ENCODE measurements at regions not wholly inside any gene's neighbourhood (a gene's known extent, or its start where the extent isn't known, plus 50 kb on each side); places are given as distances from the start of the nearest gene placed in this dataset.

GRCh38 chr1:177385760-177386698 lies 215.3 kb downstream of the BRINP2 start:
- H3K4me3 ChIP-seq (ENCODE audit: low read depth in 1 of 2, low read length in 2 of 2), result no peak overlapping the region
- H3K27me3 ChIP-seq (ENCODE audit: control insufficient read depth in 1 of 2, insufficient read depth in 2 of 2, low read length in 2 of 2), result no peaks in the 10 kb centered on the region
- no peaks in the 10 kb centered on the region for H3K4me1 ChIP-seq (ENCODE audit: control insufficient read depth in 2 of 2, insufficient read depth in 2 of 2, low read length in 1 of 2)
- 62 to 67% methylated on average over 5 of the region's 5 CpGs for WGBS, 2 donors
- H3K9me3 ChIP-seq (ENCODE audit: control insufficient read depth in 2 of 2, insufficient read depth in 1 of 2, low read depth in 1 of 2, low read length in 1 of 2), result no peaks in the 10 kb centered on the region
- H3K27ac ChIP-seq (ENCODE audit: low read depth in 2 of 2, low read length in 1 of 2), result no peak overlapping the region
- H3K36me3 ChIP-seq (ENCODE audit: control insufficient read depth in 2 of 2, insufficient read depth in 2 of 2, low read length in 1 of 2), result no peaks in the 10 kb centered on the region

- 59 to 81% methylated on average over 3 of the region's 3 CpGs for WGBS, 2 donors
- H3K27me3 ChIP-seq (ENCODE audit: control insufficient read depth in 1 of 2, insufficient read depth in 2 of 2, low read length in 2 of 2), result no peaks in the 10 kb centered on the region
Measured at GRCh38 chr1:177384461-177384860, 213.7 kb downstream of the BRINP2 start.

GRCh38 chr1:177383715-177384114 lies 213.0 kb downstream of the BRINP2 start:
- Histone ChIP-seq H3K4me1 (ENCODE audit: control insufficient read depth in 2 of 2, insufficient read depth in 2 of 2, low read length in 1 of 2) (no peaks in the 10 kb centered on the region), H3K27ac (ENCODE audit: low read depth in 2 of 2, low read length in 1 of 2) (no peak overlapping the region), H3K4me3 (ENCODE audit: low read depth in 1 of 2, low read length in 2 of 2) (no peak overlapping the region), H3K36me3 (ENCODE audit: control insufficient read depth in 2 of 2, insufficient read depth in 2 of 2, low read length in 1 of 2) (no peaks in the 10 kb centered on the region), H3K27me3 (ENCODE audit: control insufficient read depth in 1 of 2, insufficient read depth in 2 of 2, low read length in 2 of 2) (no peaks in the 10 kb centered on the region), H3K9me3 (ENCODE audit: control insufficient read depth in 2 of 2, insufficient read depth in 1 of 2, low read depth in 1 of 2, low read length in 1 of 2) (no peaks in the 10 kb centered on the region)
- 68 to 84% methylated on average over 1 of the region's 1 CpG for WGBS, 2 donors

More at GRCh38 chr1:177384461-177384860, 213.7 kb downstream of the BRINP2 start:
- Histone ChIP-seq H3K4me1 (ENCODE audit: control insufficient read depth in 2 of 2, insufficient read depth in 2 of 2, low read length in 1 of 2) (no peaks in the 10 kb centered on the region), H3K9me3 (ENCODE audit: control insufficient read depth in 2 of 2, insufficient read depth in 1 of 2, low read depth in 1 of 2, low read length in 1 of 2) (no peaks in the 10 kb centered on the region), H3K36me3 (ENCODE audit: control insufficient read depth in 2 of 2, insufficient read depth in 2 of 2, low read length in 1 of 2) (no peaks in the 10 kb centered on the region), H3K4me3 (ENCODE audit: low read depth in 1 of 2, low read length in 2 of 2) (no peak overlapping the region), H3K27ac (ENCODE audit: low read depth in 2 of 2, low read length in 1 of 2) (no peak overlapping the region)

- Histone ChIP-seq H3K27me3 (ENCODE audit: control insufficient read depth in 1 of 2, insufficient read depth in 2 of 2, low read length in 2 of 2) (no peaks in the 10 kb centered on the region), H3K4me1 (ENCODE audit: control insufficient read depth in 2 of 2, insufficient read depth in 2 of 2, low read length in 1 of 2) (no peaks in the 10 kb centered on the region), H3K36me3 (ENCODE audit: control insufficient read depth in 2 of 2, insufficient read depth in 2 of 2, low read length in 1 of 2) (no peaks in the 10 kb centered on the region), H3K27ac (ENCODE audit: low read depth in 2 of 2, low read length in 1 of 2) (no peak overlapping the region), H3K9me3 (ENCODE audit: control insufficient read depth in 2 of 2, insufficient read depth in 1 of 2, low read depth in 1 of 2, low read length in 1 of 2) (peaks cover 0 to 3% of the 10 kb centered on the region in 2 donors), H3K4me3 (ENCODE audit: low read depth in 1 of 2, low read length in 2 of 2) (no peak overlapping the region)
- 68 to 70% methylated on average over 2 of the region's 2 CpGs for WGBS, 2 donors
Measured at GRCh38 chr1:177377866-177378265, 207.1 kb downstream of the BRINP2 start.

- Histone ChIP-seq H3K36me3 (ENCODE audit: control insufficient read depth in 2 of 2, insufficient read depth in 2 of 2, low read length in 1 of 2) (no peaks in the 10 kb centered on the region), H3K4me3 (ENCODE audit: low read depth in 1 of 2, low read length in 2 of 2) (no peak overlapping the region), H3K9me3 (ENCODE audit: control insufficient read depth in 2 of 2, insufficient read depth in 1 of 2, low read depth in 1 of 2, low read length in 1 of 2) (no peaks in the 10 kb centered on the region), H3K4me1 (ENCODE audit: control insufficient read depth in 2 of 2, insufficient read depth in 2 of 2, low read length in 1 of 2) (no peaks in the 10 kb centered on the region), H3K27ac (ENCODE audit: low read depth in 2 of 2, low read length in 1 of 2) (no peak overlapping the region), H3K27me3 (ENCODE audit: control insufficient read depth in 1 of 2, insufficient read depth in 2 of 2, low read length in 2 of 2) (no peaks in the 10 kb centered on the region)
Measured at GRCh38 chr1:177368255-177368654, 197.5 kb downstream of the BRINP2 start.

- no peak overlapping the region for H3K4me3 ChIP-seq (ENCODE audit: low read depth in 1 of 2, low read length in 2 of 2)
- no peaks in the 10 kb centered on the region for H3K27me3 ChIP-seq (ENCODE audit: control insufficient read depth in 1 of 2, insufficient read depth in 2 of 2, low read length in 2 of 2)
- H3K4me1 ChIP-seq (ENCODE audit: control insufficient read depth in 2 of 2, insufficient read depth in 2 of 2, low read length in 1 of 2), result no peaks in the 10 kb centered on the region
- H3K36me3 ChIP-seq (ENCODE audit: control insufficient read depth in 2 of 2, insufficient read depth in 2 of 2, low read length in 1 of 2), result no peaks in the 10 kb centered on the region
- 47 to 60% methylated on average over 2 of the region's 2 CpGs for WGBS, 2 donors
- H3K27ac ChIP-seq (ENCODE audit: low read depth in 2 of 2, low read length in 1 of 2), result no peak overlapping the region
- H3K9me3 ChIP-seq (ENCODE audit: control insufficient read depth in 2 of 2, insufficient read depth in 1 of 2, low read depth in 1 of 2, low read length in 1 of 2), result no peaks in the 10 kb centered on the region
Measured at GRCh38 chr1:177366091-177366490, 195.3 kb downstream of the BRINP2 start.

GRCh38 chr1:177360791-177361190 lies 190.0 kb downstream of the BRINP2 start:
- 86 to 87% methylated on average over 2 of the region's 2 CpGs for WGBS, 2 donors
- Histone ChIP-seq H3K4me3 (ENCODE audit: low read depth in 1 of 2, low read length in 2 of 2) (no peak overlapping the region), H3K27ac (ENCODE audit: low read depth in 2 of 2, low read length in 1 of 2) (no peak overlapping the region), H3K9me3 (ENCODE audit: control insufficient read depth in 2 of 2, insufficient read depth in 1 of 2, low read depth in 1 of 2, low read length in 1 of 2) (no peaks in the 10 kb centered on the region), H3K4me1 (ENCODE audit: control insufficient read depth in 2 of 2, insufficient read depth in 2 of 2, low read length in 1 of 2) (no peaks in the 10 kb centered on the region), H3K27me3 (ENCODE audit: control insufficient read depth in 1 of 2, insufficient read depth in 2 of 2, low read length in 2 of 2) (no peaks in the 10 kb centered on the region), H3K36me3 (ENCODE audit: control insufficient read depth in 2 of 2, insufficient read depth in 2 of 2, low read length in 1 of 2) (no peaks in the 10 kb centered on the region)

GRCh38 chr1:177356674-177357435 lies 186.1 kb downstream of the BRINP2 start:
- 79 to 80% methylated on average over 4 of the region's 4 CpGs for WGBS, 2 donors
- no peaks in the 10 kb centered on the region for H3K9me3 ChIP-seq (ENCODE audit: control insufficient read depth in 2 of 2, insufficient read depth in 1 of 2, low read depth in 1 of 2, low read length in 1 of 2)
- H3K27ac ChIP-seq (ENCODE audit: low read depth in 2 of 2, low read length in 1 of 2), result no peak overlapping the region
- no peaks in the 10 kb centered on the region for H3K27me3 ChIP-seq (ENCODE audit: control insufficient read depth in 1 of 2, insufficient read depth in 2 of 2, low read length in 2 of 2)
- no peaks in the 10 kb centered on the region for H3K4me1 ChIP-seq (ENCODE audit: control insufficient read depth in 2 of 2, insufficient read depth in 2 of 2, low read length in 1 of 2)
- no peak overlapping the region for H3K4me3 ChIP-seq (ENCODE audit: low read depth in 1 of 2, low read length in 2 of 2)
- no peaks in the 10 kb centered on the region for H3K36me3 ChIP-seq (ENCODE audit: control insufficient read depth in 2 of 2, insufficient read depth in 2 of 2, low read length in 1 of 2)

- Histone ChIP-seq H3K4me1 (ENCODE audit: control insufficient read depth in 2 of 2, insufficient read depth in 2 of 2, low read length in 1 of 2) (no peaks in the 10 kb centered on the region), H3K27me3 (ENCODE audit: control insufficient read depth in 1 of 2, insufficient read depth in 2 of 2, low read length in 2 of 2) (no peaks in the 10 kb centered on the region), H3K27ac (ENCODE audit: low read depth in 2 of 2, low read length in 1 of 2) (no peak overlapping the region), H3K36me3 (ENCODE audit: control insufficient read depth in 2 of 2, insufficient read depth in 2 of 2, low read length in 1 of 2) (no peaks in the 10 kb centered on the region), H3K9me3 (ENCODE audit: control insufficient read depth in 2 of 2, insufficient read depth in 1 of 2, low read depth in 1 of 2, low read length in 1 of 2) (no peaks in the 10 kb centered on the region), H3K4me3 (ENCODE audit: low read depth in 1 of 2, low read length in 2 of 2) (no peak overlapping the region)
- 25 to 39% methylated on average over 2 of the region's 2 CpGs for WGBS, 2 donors
Measured at GRCh38 chr1:177355575-177355974, 184.8 kb downstream of the BRINP2 start.
